ENCODE measurements at regions not wholly inside any gene's neighbourhood (a gene's known extent, or its start where the extent isn't known, plus 50 kb on each side); places are given as distances from the start of the nearest gene placed in this dataset.

DNA sequence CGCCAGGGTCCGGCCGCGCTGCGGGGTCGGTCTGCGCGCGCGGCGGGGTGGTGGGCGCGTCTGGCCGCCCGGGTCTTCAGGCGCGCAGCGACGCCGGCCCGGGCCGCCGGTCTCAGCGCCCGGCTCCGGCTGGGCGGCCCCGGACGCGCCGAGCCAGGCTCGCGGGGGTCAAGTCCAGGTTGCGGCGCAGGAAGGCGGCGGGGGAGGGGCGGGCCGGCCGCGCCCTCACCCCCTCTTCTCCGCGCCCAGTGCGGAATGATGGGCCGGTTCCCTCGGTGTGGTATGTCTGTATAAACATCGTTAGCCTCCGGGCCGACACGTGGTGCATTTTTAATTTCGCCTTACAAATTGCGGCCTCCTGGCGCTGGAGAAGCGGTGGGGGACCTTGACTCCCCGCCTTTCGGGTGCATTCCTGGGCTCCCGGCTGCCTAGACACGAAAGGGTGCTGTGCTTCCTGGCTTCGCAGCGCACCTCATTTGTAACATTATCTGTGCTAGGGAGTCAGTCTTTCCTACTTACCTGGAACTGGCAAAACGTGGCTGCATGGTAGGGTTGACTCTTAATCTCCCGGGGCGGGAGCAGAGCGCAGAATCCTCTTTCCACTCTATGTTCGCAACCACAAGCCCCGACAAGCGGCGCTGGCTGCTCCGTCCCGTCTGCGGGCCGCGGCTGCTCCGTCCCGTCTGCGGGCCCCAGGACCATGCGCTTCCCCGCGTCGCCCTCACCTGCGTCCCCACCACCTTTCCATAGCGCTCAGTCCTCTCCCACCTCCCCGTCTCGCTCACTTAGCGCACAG, 69.0 kb downstream of the CTAGE1 start:
- no peak for TF ChIP-seq EP300 (IDR thresholded peaks at IDR 0.05)
- peak; percentile 63 for TF ChIP-seq POLR2AphosphoS5 (IDR thresholded peaks at IDR 0.05)
- no peak for TF ChIP-seq POLR2A (IDR thresholded peaks at IDR 0.05)
- TF ChIP-seq, protein P1, sequence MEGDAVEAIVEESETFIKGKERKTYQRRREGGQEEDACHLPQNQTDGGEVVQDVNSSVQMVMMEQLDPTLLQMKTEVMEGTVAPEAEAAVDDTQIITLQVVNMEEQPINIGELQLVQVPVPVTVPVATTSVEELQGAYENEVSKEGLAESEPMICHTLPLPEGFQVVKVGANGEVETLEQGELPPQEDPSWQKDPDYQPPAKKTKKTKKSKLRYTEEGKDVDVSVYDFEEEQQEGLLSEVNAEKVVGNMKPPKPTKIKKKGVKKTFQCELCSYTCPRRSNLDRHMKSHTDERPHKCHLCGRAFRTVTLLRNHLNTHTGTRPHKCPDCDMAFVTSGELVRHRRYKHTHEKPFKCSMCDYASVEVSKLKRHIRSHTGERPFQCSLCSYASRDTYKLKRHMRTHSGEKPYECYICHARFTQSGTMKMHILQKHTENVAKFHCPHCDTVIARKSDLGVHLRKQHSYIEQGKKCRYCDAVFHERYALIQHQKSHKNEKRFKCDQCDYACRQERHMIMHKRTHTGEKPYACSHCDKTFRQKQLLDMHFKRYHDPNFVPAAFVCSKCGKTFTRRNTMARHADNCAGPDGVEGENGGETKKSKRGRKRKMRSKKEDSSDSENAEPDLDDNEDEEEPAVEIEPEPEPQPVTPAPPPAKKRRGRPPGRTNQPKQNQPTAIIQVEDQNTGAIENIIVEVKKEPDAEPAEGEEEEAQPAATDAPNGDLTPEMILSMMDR (IDR thresholded peaks at IDR 0.05), result no peak
- peak overlapping the region; percentile 25 to 82 (median 70) for H3K27ac ChIP-seq
- peak; percentile 85 for ATAC-seq
- no peaks in the 10 kb centered on the region for H3K36me3 ChIP-seq
- 19 to 50% methylated on average over 1 to 12 of the region's 85 CpGs for WGBS, 2 donors (ENCODE audit: low coverage in 1 of 2)
- H3K27me3 ChIP-seq, result peaks cover 8% of the 10 kb centered on the region
- H3K9me3 ChIP-seq, result no peaks in the 10 kb centered on the region
- H3K4me3 ChIP-seq, result peak overlapping the region; percentile 51 to 55
- peaks cover 0 to 45% (median 10%) of the 10 kb centered on the region in 3 donors for H3K4me1 ChIP-seq

DNA sequence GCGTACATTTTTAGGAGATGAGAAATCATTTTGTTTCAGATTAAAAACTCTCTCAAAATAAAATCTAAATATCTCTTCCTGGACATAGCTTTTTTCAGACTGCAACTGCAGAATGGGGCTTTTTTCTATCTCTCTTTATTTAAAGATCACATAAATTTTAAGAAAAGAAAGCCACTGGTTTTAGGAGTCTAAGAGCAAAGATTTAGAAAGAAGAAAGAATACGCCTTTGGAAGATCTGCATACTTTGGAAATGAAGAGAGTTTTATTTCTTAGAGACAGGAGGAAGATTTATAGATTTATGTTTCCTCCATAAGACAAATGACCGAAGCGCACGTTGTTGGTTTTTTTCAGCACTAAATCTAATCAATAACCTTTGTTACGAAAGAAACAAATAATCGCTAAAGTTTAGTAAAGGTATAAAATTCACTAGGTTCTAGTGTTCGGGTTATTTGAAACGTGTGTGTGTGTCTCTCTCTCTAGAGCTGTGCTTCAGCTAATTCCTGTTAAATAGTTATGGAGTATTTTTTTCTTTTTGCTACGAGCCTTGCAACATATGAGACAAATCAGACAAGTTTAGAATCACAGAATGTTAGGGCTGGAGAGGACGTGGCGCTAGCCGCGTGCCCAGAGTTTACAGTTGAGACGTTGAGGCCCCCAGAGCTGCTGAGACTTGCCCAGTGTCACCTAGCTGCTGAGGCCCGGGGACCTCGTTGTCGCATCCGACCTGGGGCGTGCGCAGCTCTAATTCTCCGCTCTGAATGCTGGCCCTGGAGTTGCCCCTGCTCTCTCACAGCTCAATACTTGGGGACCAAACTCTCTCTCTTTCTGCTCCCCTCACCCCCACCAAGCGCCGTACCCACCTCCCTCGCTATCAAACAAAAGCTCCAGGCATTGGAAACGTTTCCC, 69.9 kb downstream of the CTAGE1 start:
- Histone ChIP-seq H3K27me3 (peaks cover 8% of the 10 kb centered on the region), H3K27ac (peak overlapping the region; percentile 27 to 82 (median 70)), H3K9me3 (no peaks in the 10 kb centered on the region), H3K36me3 (no peaks in the 10 kb centered on the region), H3K4me3 (peak overlapping the region; percentile 51 to 55), H3K4me1 (peaks cover 0 to 45% (median 10%) of the 10 kb centered on the region in 3 donors)
- peak; percentile 2 for ATAC-seq
- TF ChIP-seq, protein P1 (IDR thresholded peaks at IDR 0.05), result no peak
- TF ChIP-seq POLR2A (IDR thresholded peaks at IDR 0.05), result peak in 1 of 2 donors; percentile 12
- WGBS, 2 donors (ENCODE audit: low coverage in 1 of 2), result 26 to 54% methylated on average over 10 to 21 of the region's 26 CpGs

GRCh38 chr18:22346953-22347605, 70.6 kb downstream of the CTAGE1 start:
- peaks cover 0 to 45% (median 10%) of the 10 kb centered on the region in 3 donors for H3K4me1 ChIP-seq

GRCh38 chr18:22346401-22346952, 71.2 kb downstream of the CTAGE1 start:
- no peak overlapping the region for H3K4me3 ChIP-seq
- peaks cover 0 to 45% (median 10%) of the 10 kb centered on the region in 3 donors for H3K4me1 ChIP-seq
- no peaks in the 10 kb centered on the region for H3K36me3 ChIP-seq
- whole genome bisulfite sequencing, 2 donors (ENCODE audit: low coverage in 1 of 2), result 46% methylated on average over 2 of the region's 2 CpGs
- no peaks in the 10 kb centered on the region for H3K9me3 ChIP-seq
- ATAC-seq, result no peak
- H3K27me3 ChIP-seq, result peaks cover 8% of the 10 kb centered on the region
- TF ChIP-seq EP300 (IDR thresholded peaks at IDR 0.05), result no peak
- TF ChIP-seq POLR2A (IDR thresholded peaks at IDR 0.05), result no peak
- TF ChIP-seq, protein P1 (IDR thresholded peaks at IDR 0.05), result no peak
- TF ChIP-seq POLR2AphosphoS5 (IDR thresholded peaks at IDR 0.05), result no peak
- H3K27ac ChIP-seq, result peak overlapping the region; percentile 27 to 82 (median 60)

More at GRCh38 chr18:22346953-22347605, 70.6 kb downstream of the CTAGE1 start:
- Histone ChIP-seq H3K9me3 (no peaks in the 10 kb centered on the region), H3K27ac (peak overlapping the region; percentile 27 to 82 (median 60)), H3K27me3 (peaks cover 8% of the 10 kb centered on the region), H3K4me3 (no peak overlapping the region), H3K36me3 (no peaks in the 10 kb centered on the region)
- 22 to 58% methylated on average over 8 to 9 of the region's 15 CpGs for WGBS, 2 donors (ENCODE audit: low coverage in 1 of 2)
- peak; percentile 53 for ATAC-seq
- TF ChIP-seq POLR2AphosphoS5 (IDR thresholded peaks at IDR 0.05), result no peak
- TF ChIP-seq POLR2A (IDR thresholded peaks at IDR 0.05), result no peak
- TF ChIP-seq, protein P1 (IDR thresholded peaks at IDR 0.05), result no peak
- no peak for TF ChIP-seq EP300 (IDR thresholded peaks at IDR 0.05)

All from gastroesophageal sphincter (tissue), 4 donors.